Amygdala (tissue), 56 donors: ENCODE measurements at regions not wholly inside any gene's neighbourhood (a gene's known extent, or its start where the extent isn't known, plus 50 kb on each side); places are given as distances from the start of the nearest gene placed in this dataset.
"Not testable (repeated sequence)": the region's sequence is repeated elsewhere in the genome, so short reads cannot be mapped to it uniquely, and the experiment has no call there.

Experiments used
- DNase-seq, 56 donors: peaks; one replicate each; lab custom pipeline; 2025; lab: John Stamatoyannopoulos, UW

DNA sequence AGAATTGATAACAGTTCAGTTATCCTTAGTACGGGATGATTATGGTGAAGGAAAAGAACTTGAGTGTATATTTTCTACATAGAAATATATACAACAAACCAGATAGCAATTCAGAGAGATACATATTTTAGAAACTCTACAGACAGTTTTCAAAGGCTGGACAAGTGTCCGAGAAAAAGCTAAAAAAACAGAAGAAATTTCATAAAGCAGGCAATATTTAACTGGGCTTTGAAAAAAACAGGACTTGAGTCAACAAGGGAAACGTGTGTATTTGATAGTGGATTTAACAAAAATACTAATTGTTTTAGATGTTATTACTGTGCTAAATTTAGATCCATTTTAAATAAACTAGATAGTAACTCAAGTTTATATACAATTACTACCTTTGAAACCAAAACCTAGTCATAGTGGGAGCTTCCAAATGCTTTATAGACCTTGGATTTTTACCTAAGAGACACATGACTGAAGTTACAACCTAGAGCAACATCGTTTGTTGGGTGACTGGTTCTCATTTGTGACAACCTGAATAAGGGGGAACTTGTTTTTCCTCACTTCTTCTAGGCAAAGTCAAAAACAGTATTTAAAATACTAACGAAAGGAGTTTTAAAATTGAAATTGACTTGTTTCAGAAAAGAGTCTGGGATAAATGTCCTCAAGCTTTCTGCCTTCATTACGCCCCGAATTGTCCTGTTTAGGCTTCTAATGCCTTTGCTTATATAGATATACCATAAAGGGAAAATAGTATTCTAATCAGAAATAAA, 116.7 kb upstream of the PRSS16 start:
- no peak for DNase-seq

DNA sequence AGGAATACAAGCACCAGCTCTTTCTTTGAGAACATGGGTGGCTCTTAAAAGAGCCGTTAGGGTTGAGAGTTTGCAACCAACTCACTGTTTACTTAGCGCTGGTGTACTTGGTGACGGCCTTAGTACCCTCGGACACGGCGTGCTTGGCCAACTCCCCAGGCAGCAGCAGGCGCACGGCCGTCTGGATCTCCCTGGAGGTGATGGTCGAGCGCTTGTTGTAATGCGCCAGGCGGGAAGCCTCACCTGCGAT, 115.3 kb upstream of the PRSS16 start:
- not testable (repeated sequence) for DNase-seq

GRCh38 chr6:27132532-27133280, 114.8 kb upstream of the PRSS16 start:
- peak in 53 of 56 donors; percentile 24 to 92 (median 72) for DNase-seq

DNA sequence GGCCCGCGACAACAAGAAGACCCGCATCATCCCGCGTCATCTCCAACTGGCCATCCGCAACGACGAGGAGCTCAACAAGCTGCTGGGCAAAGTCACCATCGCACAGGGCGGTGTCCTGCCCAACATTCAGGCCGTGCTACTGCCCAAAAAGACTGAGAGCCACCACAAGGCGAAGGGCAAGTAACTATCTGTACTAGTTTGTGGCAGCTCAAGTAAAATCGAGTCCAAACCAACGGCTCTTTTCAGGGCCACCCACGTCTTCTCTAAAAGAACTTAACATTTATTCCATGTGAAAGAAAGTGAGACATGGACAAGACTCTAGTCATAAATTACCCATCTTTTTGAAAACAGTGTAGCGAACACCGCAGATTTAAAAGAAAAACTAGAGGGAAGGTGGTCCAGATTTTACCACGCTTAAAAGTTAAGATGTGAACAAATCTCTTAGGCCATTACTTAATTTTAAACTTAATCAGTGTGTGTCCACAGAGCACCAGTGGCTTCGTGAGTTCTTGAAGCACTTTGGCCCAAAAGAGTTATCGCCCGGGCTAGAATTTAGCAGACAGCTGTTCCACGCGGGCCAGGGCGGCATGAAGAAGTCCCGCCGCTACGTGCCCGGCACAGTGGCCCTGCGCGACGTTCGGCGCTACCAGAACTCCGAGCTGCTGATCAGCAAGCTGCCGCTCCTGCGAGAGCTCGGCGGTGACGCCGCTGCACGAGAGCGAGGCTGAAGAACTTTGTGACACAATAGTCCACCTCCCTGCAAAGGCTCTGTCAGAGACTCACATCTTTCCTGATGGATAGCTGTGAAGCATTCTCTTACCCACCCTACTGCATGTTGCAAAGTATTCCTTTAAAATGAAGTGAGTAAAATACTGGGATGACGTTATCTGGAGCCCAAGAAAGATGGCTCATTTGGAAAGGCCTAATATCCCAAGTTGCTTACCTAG, 113.9 kb upstream of the PRSS16 start:
- DNase-seq: peak in 9 of 56 donors; percentile 0 to 20 (median 3)

GRCh38 chr6:27135087-27135657, 112.3 kb upstream of the PRSS16 start:
- no peak for DNase-seq

DNA sequence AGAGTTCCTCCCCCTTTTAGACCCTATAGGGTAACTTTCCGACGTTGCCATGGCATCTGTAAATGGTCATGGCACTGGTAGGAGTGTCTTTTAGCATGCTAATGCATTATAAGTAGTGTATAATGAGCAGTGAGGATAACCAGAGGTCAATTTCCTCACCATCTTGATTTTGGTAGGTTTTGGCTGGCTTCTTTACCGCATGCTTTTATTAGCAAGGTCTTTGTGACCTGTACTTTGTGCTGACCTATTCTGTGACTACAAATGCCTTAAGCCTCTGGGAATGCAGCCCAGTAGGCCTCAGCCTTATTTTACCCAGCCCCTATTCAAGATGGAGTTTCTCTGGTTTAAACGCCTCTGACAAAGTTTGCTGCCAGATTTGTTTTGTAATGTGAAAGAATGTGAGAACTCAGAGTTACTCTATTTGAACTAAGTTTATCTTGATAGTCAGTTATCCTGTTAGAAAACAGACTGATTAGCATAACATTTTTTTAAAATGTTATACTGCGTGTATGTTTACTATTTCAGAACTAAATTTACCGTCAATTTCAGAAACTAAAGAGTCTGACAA, 111.3 kb upstream of the PRSS16 start:
- DNase-seq: no peak

- no peak for DNase-seq
Observed at GRCh38 chr6:27136978-27137814, 110.3 kb upstream of the PRSS16 start.

GRCh38 chr6:27138406-27138805, 109.1 kb upstream of the PRSS16 start:
- no peak for DNase-seq

GRCh38 chr6:27138837-27139755, 108.4 kb upstream of the PRSS16 start:
- peak in 15 of 56 donors; percentile 2 to 56 (median 11) for DNase-seq

DNA sequence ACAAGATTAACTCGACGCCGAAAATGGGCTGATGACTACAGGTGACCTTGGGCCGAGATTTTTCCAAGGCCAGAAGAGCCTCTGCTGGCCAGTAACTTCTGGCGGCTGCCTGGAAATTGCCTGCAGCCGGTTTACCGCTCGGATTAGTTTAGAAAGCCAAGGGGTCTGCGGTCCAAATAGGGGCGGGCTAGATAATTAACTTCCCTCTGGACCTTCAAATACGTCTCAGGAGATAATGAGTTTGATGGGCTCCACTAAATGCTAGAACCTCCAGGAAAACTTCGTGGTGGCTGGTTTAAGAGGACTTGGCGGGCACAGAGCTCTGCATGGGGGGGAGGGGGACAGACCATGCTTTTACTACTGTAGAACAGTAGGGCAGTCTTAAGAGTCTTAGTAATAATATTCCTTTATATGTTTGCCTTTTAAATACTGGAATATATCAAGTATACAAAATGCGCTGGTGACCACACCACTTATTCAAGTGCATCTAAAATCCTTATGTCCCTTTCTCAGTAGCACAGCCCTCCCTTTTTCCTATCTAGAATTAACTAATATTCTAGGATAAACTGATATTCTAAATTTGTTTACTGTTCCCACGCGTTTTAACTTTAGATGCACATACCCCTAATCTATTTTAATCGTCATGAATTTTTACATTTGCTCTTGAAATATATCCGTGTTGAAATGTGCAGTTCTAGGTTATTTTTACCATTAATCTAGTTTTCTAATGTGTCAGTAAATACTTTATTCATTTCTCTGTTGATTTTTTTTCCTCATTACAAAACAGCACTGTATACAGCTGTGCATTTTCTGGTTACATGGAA, 107.5 kb upstream of the PRSS16 start:
- DNase-seq: peak in 1 of 56 donors; percentile 24

DNA sequence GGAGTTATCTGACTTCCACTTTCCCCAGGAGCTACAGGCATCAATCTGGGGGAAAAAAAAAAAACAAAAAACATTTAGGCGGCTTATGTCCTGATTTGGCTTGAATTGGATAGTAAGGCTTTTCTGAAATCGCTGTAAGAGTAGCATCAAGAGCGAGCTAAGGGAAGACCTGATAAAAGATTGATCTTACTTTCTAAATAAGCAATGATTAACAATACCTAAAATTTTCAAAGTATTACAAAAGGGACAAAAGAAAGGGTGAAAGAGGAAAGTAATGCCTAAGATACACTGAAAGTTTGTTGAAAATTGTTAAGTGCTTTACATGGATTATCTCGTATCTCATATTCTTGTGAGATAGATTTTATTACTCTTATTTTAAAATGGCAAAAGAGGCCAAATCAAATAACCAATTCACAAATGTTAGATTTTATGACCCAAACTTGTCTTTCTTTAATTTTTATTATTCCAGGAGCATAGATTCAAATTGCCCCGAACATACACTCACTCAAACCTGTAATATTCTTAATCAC, 106.4 kb upstream of the PRSS16 start:
- no peak for DNase-seq

GRCh38 chr6:27141529-27142015, 105.9 kb upstream of the PRSS16 start:
- no peak for DNase-seq

DNA sequence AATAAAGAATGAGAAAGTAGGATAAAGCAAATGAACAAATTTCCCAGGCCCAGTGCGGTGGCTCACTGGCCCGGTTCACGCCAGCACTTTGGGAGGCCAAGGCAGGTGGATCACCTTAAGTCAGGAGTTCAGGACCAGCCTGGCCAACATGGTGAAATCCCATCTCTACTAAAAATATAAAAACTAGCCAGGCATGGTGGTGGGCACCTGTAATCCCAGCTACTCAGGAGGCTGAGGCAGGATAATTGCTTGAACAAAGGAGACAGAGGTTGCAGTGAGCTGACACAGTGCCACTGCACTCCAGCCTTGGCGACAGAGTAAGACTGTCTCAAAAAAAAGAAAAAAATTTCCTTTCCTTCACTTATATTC, 104.5 kb upstream of the PRSS16 start:
- not testable (repeated sequence) for DNase-seq

- no peak for DNase-seq
Observed at GRCh38 chr6:27143474-27144026, 104.0 kb upstream of the PRSS16 start.

- no peak for DNase-seq
Observed at GRCh38 chr6:27144740-27145079, 102.8 kb upstream of the PRSS16 start.

- peak in 39 of 56 donors; percentile 3 to 74 (median 28) for DNase-seq
Observed at GRCh38 chr6:27145731-27146455, 101.6 kb upstream of the PRSS16 start.
